Activated T-cell treated with anti-CD3 and anti-CD28 coated beads, Interleukin-2, amount 50 U/mL, for 1 hour (primary cell): ENCODE measurements at regions not wholly inside any gene's neighbourhood (a gene's known extent, or its start where the extent isn't known, plus 50 kb on each side); places are given as distances from the start of the nearest gene placed in this dataset.

Source experiments
- DNase-seq: peaks from one replicate; pipeline ENCODE4 v3.0.0-alpha.2; 2020

DNA sequence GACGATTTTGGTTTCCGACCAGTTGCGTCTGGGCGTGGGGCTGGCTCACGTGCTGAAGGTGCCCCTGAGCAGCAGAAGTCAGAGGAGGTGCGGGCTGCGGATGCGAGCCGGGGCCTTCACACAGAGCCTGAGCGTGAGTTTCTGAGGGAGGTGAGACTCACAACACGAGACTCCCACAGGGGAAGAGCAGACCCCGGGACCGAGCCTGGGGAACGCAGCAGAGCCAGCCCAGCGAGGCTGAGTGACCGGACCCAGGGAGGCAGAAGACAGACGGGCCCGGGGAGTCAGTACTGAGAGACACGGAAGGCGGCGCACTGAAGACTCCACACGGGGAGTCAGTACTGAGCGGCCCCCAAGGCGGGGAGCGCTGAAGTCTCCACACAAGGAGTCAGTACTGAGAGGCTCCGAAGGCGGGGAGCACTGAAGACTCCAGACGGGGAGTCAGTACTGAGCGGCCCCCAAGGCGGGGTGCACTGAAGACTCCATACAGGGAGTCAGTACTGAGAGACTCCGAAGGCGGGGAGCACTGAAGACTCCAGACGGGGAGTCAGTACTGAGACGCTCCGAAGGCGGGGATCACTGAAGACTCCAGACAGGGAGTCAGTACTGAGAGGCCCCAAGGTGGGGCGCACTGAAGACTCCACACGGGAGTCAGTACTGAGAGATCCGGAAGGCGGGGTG lies 77.8 kb downstream of the DLL1 start:
- no peak for DNase-seq

DNA sequence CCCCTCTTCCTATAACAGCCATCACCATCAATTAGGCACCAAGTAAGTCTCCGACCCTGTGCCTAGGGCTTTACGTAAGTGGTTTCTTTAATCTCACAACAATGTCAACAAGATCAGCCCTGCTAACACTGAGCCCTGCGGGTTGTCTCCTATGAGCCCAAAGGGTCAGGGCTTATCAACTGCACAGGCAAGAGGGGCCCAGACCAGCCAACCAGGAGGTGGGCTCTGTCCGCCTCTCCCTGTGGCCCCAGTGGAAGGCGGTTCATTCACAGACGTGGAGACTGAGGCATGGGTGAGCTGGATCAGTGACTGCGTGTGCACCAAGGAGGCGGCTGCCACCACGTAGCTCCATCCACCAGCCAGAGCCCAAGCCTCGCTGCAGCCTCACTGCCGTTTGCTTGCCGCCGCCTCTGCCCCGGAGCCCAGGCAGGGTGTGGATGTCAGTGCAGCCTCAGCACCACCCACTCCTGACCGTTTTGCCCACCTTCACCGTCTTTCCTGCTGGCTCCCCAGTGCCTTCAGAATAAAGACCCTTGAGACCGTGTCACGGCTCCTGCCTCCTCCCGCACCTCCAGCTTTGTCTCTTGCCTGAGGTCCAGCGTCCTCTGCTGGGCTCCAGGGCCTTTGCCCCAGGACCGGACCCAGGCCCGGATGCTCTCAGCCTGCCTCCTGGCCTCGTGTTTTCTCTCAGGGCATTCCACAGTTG lies 78.7 kb downstream of the DLL1 start:
- no peak for DNase-seq

DNA sequence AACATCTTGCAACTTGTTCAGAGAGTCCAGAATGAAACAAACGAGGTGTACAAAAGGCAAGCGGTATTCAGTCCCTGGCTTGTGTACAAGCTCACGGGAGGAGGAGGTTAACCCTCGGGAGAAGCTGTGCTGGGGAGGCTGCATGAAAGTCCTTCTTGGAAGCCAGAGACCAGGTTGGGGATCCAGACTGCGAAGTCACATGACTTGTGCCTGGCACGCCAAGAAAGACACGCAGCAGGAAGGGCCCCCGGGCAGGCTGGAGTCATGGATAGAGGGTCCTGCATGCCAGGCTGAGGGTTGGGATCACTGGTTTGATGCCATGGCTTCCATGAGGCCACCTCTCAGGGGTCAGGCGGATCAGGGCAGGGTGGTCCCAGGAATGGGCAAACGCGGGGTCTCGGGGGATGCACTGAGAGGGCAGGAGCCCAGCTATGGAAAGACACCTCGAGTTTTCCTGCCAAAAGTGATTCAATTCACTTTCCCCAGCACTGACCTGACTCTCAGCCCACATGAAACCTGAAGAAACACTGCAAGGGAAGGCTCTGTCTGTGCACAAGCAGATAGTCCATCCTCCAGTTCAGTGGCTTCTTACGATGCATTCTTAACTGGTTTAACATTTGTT lies 79.4 kb downstream of the DLL1 start:
- DNase-seq, result no peak

DNA sequence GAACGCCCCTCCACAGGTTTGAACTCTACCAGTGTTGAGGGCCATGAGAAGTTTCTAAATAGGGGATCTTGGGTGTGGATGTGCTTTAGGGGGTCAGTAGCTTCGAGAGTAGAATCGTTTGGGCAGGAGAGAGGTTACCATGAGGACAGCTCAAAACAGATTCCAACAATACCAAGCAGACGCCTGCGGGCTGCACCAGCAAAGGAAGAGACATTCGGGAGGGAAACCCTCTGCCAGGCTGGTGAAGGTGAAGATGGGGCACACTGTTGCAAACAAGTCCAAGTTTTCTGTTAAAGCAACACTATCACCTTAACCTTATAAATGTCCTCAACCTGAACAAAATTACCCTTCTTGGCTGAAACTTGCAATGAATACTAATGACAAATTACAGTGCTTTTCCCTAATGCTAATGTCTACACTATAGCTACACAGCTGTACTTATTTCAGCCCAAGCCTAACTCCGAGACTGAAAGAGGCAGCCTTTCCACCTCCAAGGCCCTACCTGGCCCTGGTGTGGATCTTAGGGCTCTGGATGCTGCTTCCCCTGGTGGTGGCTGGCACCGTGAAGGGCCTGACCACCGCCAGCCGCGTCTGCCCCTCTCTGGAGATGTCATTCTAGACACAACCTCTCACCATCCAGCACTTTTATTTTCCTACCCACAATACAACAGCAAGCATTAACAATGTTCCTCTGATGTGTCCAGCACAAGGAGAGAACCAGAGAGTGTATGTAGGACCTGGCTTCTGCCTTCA lies 80.1 kb downstream of the DLL1 start:
- no peak for DNase-seq

DNA sequence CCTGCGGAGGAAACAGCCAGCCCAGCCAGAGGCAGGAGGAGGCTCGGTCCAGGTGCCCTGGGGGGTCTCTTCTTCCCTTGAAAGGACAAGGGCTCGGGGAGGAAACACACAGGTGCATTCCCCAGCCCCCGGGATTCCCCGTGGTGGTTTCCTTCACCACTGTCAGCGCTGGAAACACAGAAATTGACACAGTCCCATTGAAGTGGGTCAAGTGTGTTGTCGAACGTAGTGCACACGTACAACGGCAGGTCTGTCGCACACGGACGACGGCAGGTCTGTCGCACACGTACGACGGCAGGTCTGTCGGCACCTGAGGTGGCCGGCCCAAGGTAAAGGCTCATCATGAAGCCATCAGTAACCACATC lies 80.9 kb downstream of the DLL1 start:
- peak; percentile 8 for DNase-seq

DNA sequence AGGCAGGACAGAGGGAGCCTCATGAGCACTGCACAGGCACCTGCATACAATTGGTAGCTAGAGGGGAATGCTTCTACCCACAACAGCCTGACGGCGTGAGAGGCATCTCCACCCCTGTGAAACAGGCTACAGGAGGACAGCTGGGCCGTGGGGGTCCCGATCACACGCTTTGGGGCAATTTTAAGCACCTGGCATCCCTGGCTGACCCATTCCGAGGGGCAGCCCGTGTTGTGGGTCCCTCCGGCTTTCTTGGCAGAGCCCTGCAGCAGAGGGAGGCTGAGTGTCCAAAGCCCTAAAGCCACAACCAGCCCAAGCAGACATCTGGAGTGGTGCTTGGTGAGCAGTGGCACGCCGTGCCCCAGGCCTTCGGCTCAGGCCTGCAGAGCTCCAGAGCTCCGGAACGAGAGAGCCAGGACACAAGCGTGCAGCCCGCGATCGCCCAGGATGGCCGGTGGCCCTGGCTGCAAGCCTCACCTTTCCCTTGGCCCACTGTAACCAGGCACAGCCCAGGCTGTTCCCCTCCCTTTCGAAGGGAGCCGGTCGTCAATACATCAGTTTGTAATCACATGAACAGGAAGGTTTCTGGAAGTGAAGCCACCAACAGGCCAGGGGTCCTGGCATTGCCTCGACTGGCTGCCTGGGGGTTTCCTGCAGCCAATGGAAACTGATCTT lies 81.4 kb downstream of the DLL1 start:
- DNase-seq, result peak; percentile 7

DNA sequence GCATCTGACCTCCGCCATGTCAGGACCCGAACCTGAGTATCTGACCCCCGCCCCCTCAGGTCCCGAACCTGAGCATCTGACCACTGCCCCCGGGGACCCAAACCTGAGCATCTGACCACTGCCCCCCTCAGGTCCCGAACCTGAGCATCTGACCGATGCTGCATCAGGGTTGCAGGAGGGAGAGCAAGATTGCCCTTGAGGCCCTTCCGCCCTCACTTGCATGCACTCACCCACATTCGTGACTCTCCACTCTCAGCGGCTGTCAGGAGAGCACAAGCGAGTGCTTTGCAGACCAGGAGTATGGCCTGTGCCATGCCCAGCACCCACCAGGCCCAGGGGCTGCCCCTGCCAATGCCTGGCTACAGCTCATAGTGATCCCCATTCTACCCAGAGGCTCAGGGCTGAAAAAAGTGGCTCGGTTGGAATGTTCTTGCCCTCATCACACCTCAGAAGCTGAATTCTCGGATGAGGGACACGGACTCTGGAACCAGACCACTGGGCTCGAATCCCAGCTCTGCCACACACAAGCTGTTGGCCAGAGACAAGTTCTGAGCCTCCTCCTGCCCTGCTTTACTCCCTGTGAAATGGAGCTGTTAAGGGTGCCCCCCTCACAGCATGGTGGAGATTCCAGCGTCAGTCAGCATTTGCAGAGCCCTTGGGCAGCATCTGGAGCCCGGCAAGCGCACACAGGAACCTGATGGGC lies 82.1 kb downstream of the DLL1 start:
- DNase-seq, result peak; percentile 4

DNA sequence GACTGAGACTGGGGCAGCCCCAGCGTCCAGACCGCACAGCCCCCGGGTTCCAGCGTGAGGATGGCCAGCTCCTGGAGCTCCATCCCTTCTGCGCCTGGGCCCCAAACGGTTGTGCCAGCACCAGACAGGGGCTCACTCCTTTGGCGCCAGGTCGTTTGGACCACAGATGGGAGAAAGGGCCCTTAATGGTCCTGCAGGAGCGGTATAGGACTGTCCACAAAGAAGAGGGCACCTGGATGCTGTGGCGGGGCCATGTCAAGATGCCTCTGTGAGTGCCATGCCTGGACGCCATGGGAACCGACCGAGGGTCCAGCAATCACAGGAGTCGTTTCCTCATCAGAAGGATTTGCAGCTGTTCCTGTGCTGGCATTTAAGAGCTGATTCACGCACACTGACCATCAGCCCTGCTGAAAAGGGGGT lies 82.7 kb downstream of the DLL1 start:
- peak; percentile 5 for DNase-seq

DNA sequence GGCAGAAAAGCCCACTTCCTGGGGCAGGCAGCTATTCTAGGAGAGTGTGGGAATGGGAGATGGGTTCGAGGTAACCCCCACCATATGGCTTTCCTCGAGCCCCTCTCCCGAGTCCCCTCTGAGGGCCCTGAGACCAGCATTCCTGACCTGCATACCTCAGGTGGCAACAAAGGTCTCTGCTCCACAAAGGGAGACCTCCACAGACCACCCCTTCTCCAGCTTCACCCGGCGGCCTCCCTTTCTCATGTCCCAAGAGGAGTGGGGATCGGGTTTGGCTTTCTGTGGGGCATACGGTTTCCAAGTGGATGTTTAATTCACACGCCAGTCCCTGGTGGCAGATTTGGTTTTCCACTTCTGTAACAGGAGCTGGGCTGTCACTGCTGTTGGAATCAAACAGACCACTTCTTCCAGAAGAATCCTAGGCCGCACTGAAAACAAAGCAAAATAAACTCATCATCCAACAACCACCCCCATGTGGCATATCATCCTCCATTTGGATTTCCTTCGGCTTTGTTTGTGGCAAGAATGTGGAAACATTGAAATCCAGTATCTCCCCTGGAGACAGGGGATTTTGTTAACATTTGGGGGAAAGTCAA lies 83.2 kb downstream of the DLL1 start:
- peak; percentile 10 for DNase-seq

DNA sequence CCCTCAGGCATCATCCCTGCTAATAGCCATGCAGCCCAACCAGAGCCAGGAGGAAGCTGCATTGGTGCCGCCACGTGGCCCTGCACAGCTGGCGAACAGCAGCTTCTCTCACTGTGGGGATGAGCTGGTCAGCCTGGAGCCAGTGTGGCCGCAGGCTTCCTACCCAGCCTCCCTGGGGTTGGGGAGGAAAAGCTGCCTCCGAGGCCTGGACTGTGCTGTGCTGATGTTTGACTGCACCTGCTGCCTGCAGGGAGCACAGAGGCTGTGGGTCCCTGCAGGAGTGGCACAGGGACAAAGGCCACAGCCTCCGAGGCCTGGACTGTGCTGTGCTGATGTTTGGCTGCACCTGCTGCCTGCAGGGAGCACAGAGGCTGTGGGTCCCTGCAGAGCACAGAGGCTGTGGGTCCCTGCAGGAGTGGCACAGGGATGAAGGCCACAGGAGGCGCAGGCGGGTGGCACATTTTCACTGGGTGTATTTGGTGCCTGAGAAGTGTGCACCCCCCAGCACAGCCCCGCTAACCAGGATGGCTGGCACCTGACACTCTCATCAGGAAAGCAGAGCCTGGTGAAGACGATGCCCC lies 83.9 kb downstream of the DLL1 start:
- DNase-seq, result peak; percentile 10

DNA sequence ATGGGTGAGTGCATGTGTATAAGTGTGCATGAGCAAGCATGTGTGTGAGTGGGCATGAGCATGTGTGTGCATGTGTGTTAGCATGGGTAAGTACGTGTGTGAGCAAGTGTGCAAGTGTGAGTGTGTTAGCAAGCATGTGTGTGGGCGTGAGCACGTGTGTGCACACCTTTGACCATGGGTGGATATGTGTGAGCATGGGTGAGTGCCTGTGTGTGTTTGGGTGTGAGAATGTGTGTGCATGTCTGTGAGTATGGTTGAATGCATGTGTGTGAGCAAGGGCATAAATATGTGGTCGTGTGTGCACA lies 84.6 kb downstream of the DLL1 start:
- DNase-seq, result no peak

DNA sequence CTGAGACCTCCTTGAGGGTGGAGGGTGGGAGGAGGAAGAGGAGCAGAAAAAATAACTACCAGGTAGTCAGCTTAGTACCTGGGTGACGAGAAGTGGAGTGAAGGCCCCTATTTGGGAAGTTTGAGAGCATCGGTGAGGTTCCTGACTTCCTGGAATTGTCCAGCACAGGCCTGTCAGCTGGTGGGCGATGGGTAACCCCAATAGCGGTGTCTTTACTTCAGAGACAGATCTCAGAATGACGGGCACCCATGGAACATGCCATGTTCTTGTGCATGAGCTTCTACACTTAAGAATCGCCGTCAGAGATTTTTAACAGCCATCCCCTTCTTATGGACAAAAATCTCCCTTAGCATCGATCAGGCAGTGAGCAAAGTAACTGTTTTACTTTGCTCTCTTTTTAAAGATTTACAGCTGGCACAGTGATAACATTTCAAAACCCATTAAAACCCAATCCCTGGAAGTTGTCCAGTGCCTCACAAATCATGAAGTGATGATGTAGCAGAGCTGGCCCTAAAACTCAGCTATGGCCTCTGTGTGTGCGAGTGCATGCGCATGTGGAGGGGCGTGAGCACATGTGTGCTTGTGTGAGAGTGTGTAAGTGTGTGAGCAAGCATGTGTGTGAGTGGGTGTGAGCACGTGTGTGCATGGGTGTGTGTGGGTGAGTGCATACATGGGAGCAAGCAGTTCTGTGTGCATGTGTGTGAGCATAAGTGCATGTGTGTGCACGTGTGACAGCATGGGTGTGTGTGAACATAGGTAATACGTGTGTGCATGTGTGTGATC lies 85.2 kb downstream of the DLL1 start:
- peak; percentile 8 for DNase-seq

DNA sequence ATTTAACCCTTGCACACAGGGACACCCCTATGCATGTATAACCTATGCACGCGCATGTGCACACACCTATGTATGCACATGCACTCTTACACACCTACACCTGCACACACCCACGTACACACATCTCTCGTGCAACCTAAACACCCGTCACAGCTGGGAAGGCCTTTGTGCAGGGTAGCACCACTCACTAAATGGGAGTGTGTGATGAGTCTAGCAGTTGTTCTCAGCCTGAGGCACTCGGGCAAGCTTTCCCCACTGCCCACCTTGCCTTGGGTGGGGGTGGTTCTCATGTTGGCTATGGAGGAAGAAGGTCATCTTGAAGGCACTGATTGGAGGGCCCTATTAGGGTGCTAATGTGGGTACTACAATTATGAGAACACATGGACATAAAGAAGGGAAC lies 85.8 kb downstream of the DLL1 start:
- peak; percentile 4 for DNase-seq

DNA sequence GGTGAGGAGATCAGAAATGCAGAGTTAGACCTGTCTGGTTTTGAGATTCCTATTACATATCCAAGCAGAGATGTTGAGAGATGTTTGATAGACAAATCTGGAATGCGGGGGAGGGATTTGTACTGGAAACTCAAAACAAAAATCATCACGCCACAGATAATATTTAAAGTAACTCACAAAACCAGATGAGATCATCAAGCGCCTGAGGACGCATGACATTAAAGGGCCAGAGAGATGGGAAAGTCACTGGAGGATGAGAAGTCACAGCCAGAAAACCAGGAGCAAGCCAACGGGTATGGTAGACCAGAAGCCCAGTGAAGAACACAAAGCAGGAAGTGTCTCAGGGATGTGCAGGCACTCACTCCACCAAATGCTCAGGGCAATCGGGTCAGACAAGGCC lies 87.7 kb downstream of the DLL1 start:
- no peak for DNase-seq

DNA sequence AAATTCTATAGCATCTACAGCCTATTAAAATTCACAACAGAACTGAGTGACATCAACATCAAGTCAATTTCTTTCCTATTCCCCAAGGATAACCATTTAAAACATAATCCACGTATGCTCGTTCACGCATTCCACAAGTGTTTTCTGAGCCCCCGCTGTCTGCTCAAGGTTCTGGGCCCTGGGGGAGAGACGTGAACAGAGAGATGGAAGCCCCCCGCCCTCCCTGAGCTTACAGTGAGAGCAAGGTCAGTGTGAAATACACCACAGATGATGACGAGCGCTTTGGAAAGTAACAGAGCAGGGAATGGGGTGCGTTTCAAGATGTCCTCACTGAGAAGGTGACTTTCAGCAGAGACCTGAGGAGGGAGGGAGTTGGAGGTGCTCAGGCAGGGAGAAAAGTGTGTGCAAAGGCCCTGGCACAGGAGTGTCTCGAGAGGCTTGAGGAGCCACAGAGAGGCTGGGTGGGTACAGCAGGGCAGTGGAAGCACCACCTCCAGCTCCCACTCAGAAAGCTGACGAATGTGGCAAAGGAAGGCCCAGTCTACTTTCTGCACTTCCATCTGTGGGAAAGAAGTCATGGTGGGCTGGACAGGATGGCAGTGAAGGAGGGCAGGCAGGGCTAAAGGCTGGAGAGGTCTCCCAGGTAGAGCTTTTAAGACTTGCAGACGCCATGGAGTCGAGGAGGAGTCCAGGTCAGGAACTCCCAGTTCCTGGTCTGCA lies 88.3 kb downstream of the DLL1 start:
- DNase-seq, result no peak

DNA sequence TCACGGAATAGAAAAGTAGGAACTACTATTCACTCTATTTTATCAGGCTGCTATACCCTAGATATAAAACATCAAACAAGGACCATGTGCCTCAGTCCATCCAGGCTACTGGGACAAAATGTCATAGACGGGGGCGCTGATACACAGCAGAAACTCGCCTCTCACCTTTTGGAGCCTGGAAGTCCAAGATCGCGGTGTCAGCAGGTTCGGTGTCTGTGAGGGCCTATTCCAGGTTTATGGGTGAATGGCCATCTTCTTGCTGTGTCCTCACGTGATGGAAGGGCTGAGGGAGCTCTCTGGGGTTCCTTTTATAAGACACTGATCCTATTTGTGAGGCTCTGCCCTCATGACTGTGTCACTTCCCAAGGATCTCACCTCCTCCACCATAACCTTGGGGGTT lies 89.5 kb downstream of the DLL1 start:
- no peak for DNase-seq

DNA sequence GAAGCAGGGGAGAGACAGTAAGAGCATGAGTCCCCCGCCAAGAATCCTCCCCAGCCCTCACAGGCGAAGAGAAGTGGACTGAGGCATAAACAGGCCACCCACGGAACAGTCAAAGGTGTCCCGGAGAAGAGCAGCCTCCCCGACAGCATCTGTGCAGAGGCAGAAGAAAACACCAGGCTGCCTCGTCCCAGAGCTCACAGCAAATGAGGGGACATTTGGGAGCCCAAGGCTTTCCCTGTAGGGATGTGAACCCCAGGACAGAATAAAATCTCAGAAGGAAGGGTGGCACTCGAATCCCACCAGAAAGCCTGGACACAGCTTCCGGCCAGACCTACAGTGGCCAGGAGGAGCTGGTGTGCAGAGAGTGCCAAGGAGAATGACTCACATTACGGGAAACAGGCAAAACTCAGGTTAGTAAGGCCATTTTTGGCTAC lies 90.4 kb downstream of the DLL1 start:
- no peak for DNase-seq

DNA sequence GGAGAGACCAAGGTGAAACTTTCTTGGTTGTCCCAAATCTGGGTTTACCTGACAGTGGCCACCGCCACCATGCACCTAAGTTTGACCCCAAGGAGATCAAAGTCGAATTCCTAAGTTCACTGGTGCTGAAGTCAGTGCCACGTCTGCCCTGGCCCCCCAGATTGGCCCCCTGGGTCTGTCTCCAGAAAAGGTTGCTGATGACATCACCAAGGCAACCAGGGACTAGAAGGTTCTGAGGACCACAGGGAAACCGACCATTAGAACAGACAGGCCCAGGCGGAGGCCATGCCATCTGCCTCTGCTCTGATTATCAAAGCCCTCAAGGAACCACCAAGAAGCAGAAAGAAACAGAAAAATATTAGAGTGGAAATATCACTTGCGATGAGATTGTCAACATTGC lies 91.2 kb downstream of the DLL1 start:
- no peak for DNase-seq

DNA sequence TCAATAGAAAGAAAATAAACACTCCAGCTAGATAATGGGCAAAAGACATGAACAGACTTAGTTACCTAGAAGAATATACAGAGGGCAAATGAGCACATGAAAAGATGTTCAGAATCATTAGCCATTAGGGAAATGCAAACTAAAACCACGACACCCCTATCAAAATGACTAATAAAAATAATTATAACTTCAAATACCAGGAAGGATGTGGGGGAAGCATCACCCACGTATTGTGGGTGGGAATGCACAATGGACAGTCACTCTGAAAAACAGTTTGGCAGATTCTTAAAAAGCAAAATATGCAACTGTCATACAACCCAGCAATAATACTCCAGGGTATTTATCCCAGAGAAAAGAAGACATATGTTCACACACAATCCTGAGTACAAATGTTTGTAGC lies 92.6 kb downstream of the DLL1 start:
- DNase-seq, result no peak

DNA sequence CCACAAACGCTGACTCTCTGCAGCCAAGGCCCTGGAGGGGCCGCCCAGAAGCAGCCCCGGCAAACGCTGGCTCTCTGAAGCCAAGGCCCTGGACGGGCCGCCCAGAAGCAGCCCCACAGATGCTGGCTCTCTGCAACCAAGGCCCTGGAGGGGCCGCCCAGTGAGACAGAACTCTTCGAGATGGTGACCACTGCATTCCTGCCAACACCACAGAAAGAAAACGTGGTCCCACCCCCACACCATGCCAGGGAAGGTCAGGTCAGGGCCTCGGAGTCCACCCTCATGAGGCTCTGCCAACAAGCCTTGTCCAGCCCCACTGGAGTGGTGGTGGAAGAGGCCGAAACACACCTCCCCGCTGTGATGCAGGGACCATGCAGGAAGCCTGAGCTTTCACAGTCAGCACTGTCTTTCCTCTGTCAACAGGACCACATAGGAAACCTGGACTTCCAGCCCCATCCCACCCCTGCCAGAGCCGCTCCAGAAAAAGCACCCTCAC lies 97.5 kb downstream of the DLL1 start:
- no peak for DNase-seq
